ENCODE measurements at regions not wholly inside any gene's neighbourhood (a gene's known extent, or its start where the extent isn't known, plus 50 kb on each side); places are given as distances from the start of the nearest gene placed in this dataset.
A peak's percentile ranks its signal among the peaks of the same experiment; 100 is the strongest.

GRCh38 chr16:5801396-5801795 is 703.8 kb upstream of the EEF2KMT start:
- no peak for TF ChIP-seq POLR2AphosphoS5 (IDR thresholded peaks at IDR 0.05)
- no peak for TF ChIP-seq CTCF (IDR thresholded peaks at IDR 0.05)
- no peak for TF ChIP-seq POLR2A (IDR thresholded peaks at IDR 0.05)
- TF ChIP-seq EP300 (IDR thresholded peaks at IDR 0.05), result no peak
- DNase-seq, result peak in 1 of 2 donors; percentile 22
- 86 to 93% methylated on average over 8 of the region's 8 CpGs for WGBS, 2 donors

GRCh38 chr16:5793556-5793955 is 696.0 kb upstream of the EEF2KMT start:
- ATAC-seq (ENCODE audit: low FRiP score in 2 of 2), result peak in 1 of 2 donors; percentile 37
- no peaks in the 10 kb centered on the region for H3K27me3 ChIP-seq
- no peak overlapping the region for H3K27ac ChIP-seq
- no peak overlapping the region for H3K4me3 ChIP-seq
- no peak for DNase-seq
- 64 to 66% methylated on average over 5 of the region's 5 CpGs for WGBS, 2 donors
- TF ChIP-seq POLR2A (IDR thresholded peaks at IDR 0.05) (no peak), POLR2AphosphoS5 (IDR thresholded peaks at IDR 0.05) (no peak), EP300 (IDR thresholded peaks at IDR 0.05) (no peak), CTCF (IDR thresholded peaks at IDR 0.05) (no peak)
- H3K36me3 ChIP-seq, result no peaks in the 10 kb centered on the region
- H3K9me3 ChIP-seq, result no peaks in the 10 kb centered on the region
- H3K4me1 ChIP-seq, result no peaks in the 10 kb centered on the region

More at GRCh38 chr16:5801396-5801795, 703.8 kb upstream of the EEF2KMT start:
- H3K36me3 ChIP-seq, result no peaks in the 10 kb centered on the region
- H3K9me3 ChIP-seq, result no peaks in the 10 kb centered on the region
- H3K27me3 ChIP-seq, result no peaks in the 10 kb centered on the region
- no peak overlapping the region for H3K27ac ChIP-seq
- no peak for ATAC-seq (ENCODE audit: low FRiP score in 2 of 2)
- no peaks in the 10 kb centered on the region for H3K4me1 ChIP-seq
- no peak overlapping the region for H3K4me3 ChIP-seq

- no peak overlapping the region for H3K4me3 ChIP-seq
- no peak overlapping the region for H3K27ac ChIP-seq
- no peaks in the 10 kb centered on the region for H3K4me1 ChIP-seq
- DNase-seq, result no peak
- WGBS, 2 donors, result 76 to 79% methylated on average over 7 to 8 of the region's 8 CpGs
- ATAC-seq (ENCODE audit: low FRiP score in 2 of 2), result no peak
- H3K36me3 ChIP-seq, result no peaks in the 10 kb centered on the region
- TF ChIP-seq CTCF (IDR thresholded peaks at IDR 0.05), result no peak
- TF ChIP-seq POLR2A (IDR thresholded peaks at IDR 0.05), result no peak
- TF ChIP-seq POLR2AphosphoS5 (IDR thresholded peaks at IDR 0.05), result no peak
- no peak for TF ChIP-seq EP300 (IDR thresholded peaks at IDR 0.05)
- H3K9me3 ChIP-seq, result no peaks in the 10 kb centered on the region
- H3K27me3 ChIP-seq, result no peaks in the 10 kb centered on the region
Measured at GRCh38 chr16:5791011-5791657, 693.5 kb upstream of the EEF2KMT start.

- H3K4me3 ChIP-seq, result no peak overlapping the region
- H3K9me3 ChIP-seq, result no peaks in the 10 kb centered on the region
- ATAC-seq (ENCODE audit: low FRiP score in 2 of 2) (no peak), DNase-seq (no peak)
- H3K4me1 ChIP-seq, result no peaks in the 10 kb centered on the region
- H3K36me3 ChIP-seq, result no peaks in the 10 kb centered on the region
- no peaks in the 10 kb centered on the region for H3K27me3 ChIP-seq
- no peak overlapping the region for H3K27ac ChIP-seq
- WGBS, 2 donors, result 49 to 71% methylated on average over 4 of the region's 4 CpGs
- TF ChIP-seq POLR2AphosphoS5 (IDR thresholded peaks at IDR 0.05) (no peak), POLR2A (IDR thresholded peaks at IDR 0.05) (no peak), EP300 (IDR thresholded peaks at IDR 0.05) (no peak), CTCF (IDR thresholded peaks at IDR 0.05) (no peak)
Measured at GRCh38 chr16:5790512-5790911, 692.9 kb upstream of the EEF2KMT start.

GRCh38 chr16:5789033-5789432 is 691.4 kb upstream of the EEF2KMT start:
- no peaks in the 10 kb centered on the region for H3K4me1 ChIP-seq
- H3K27ac ChIP-seq, result no peak overlapping the region
- ATAC-seq (ENCODE audit: low FRiP score in 2 of 2), result no peak
- DNase-seq, result no peak
- H3K36me3 ChIP-seq, result no peaks in the 10 kb centered on the region
- 69 to 71% methylated on average over 2 of the region's 2 CpGs for WGBS, 2 donors
- no peak for TF ChIP-seq EP300 (IDR thresholded peaks at IDR 0.05)
- no peak for TF ChIP-seq POLR2A (IDR thresholded peaks at IDR 0.05)
- no peak for TF ChIP-seq POLR2AphosphoS5 (IDR thresholded peaks at IDR 0.05)
- no peak for TF ChIP-seq CTCF (IDR thresholded peaks at IDR 0.05)
- H3K27me3 ChIP-seq, result no peaks in the 10 kb centered on the region
- no peak overlapping the region for H3K4me3 ChIP-seq
- H3K9me3 ChIP-seq, result no peaks in the 10 kb centered on the region
